ENCODE measurements at regions not wholly inside any gene's neighbourhood (a gene's known extent, or its start where the extent isn't known, plus 50 kb on each side); places are given as distances from the start of the nearest gene placed in this dataset.

DNA sequence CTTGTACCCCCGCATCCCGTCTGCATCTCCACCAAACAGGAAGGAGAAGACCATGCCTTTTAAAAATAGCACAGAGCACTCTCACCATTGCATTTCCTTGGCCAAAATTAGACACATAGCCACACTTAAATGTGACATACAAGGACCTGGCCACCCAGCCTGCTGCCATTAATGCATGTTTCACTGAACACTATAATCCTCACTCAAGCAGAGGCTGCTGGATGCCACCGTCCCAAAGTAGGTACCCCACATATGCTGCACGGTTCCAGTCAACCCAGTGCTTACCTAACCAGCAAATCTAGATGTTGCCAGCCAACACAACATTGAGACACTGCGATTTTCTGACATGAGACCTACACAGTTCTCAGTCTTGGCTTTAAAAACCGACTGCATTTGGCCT lies 107.7 kb downstream of the ADSS2 start:
- TF ChIP-seq, protein P1, sequence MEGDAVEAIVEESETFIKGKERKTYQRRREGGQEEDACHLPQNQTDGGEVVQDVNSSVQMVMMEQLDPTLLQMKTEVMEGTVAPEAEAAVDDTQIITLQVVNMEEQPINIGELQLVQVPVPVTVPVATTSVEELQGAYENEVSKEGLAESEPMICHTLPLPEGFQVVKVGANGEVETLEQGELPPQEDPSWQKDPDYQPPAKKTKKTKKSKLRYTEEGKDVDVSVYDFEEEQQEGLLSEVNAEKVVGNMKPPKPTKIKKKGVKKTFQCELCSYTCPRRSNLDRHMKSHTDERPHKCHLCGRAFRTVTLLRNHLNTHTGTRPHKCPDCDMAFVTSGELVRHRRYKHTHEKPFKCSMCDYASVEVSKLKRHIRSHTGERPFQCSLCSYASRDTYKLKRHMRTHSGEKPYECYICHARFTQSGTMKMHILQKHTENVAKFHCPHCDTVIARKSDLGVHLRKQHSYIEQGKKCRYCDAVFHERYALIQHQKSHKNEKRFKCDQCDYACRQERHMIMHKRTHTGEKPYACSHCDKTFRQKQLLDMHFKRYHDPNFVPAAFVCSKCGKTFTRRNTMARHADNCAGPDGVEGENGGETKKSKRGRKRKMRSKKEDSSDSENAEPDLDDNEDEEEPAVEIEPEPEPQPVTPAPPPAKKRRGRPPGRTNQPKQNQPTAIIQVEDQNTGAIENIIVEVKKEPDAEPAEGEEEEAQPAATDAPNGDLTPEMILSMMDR (IDR thresholded peaks at IDR 0.05): no peak
- TF ChIP-seq POLR2A (IDR thresholded peaks at IDR 0.05): no peak
- no peak for TF ChIP-seq EP300 (IDR thresholded peaks at IDR 0.05)

All from ovary (tissue), 3 donors.